NT2/D1 (cell line): ENCODE measurements at regions not wholly inside any gene's neighbourhood (a gene's known extent, or its start where the extent isn't known, plus 50 kb on each side); places are given as distances from the start of the nearest gene placed in this dataset.
"Not testable (repeated sequence)": the region's sequence is repeated elsewhere in the genome, so short reads cannot be mapped to it uniquely, and the experiment has no call there.

ENCODE experiments used
- DNase-seq: peaks from one replicate; pipeline ENCODE4 v3.0.0-alpha.2; 2011; ENCODE audit warnings: low read depth, low spot score
- H3K27me3 ChIP-seq: 2 replicates; pipeline ENCODE4 v1.6.0; 2011; ENCODE audit warnings: mild to moderate bottlenecking; ENCODE audit not compliant: insufficient read length, insufficient read depth
- H3K36me3 ChIP-seq: 2 replicates; pipeline ENCODE4 v1.6.1; 2011; ENCODE audit warnings: mild to moderate bottlenecking, low read length, mixed read lengths; ENCODE audit not compliant: insufficient read depth, insufficient read length
- H3K4me1 ChIP-seq: 2 replicates; pipeline ENCODE4 v1.5.1; 2011; ENCODE audit not compliant: insufficient read depth, insufficient read length
- H3K4me3 ChIP-seq: 2 replicates; pipeline ENCODE4 v1.5.1; 2011; ENCODE audit warnings: low read depth; ENCODE audit not compliant: insufficient read length
- H3K9ac ChIP-seq: 2 replicates; pipeline ENCODE4 v1.6.0; 2011; ENCODE audit warnings: low read depth; ENCODE audit not compliant: insufficient read length
- H3K9me3 ChIP-seq: 2 replicates; pipeline ENCODE4 v1.5.1; 2011; ENCODE audit warnings: mild to moderate bottlenecking, low read length; ENCODE audit not compliant: insufficient read depth
- SUZ12 ChIP-seq: IDR thresholded peaks from 2 replicates; pipeline ENCODE4 v1.6.1; 2011; ENCODE audit not compliant: insufficient read length, insufficient read depth; ENCODE audit errors: extremely low read depth
- YY1 ChIP-seq: IDR thresholded peaks from 2 replicates; pipeline ENCODE4 v1.6.1; 2011; ENCODE audit not compliant: insufficient read length, insufficient read depth
- ZNF274 ChIP-seq: IDR thresholded peaks from 2 replicates; pipeline ENCODE4 v1.6.1; 2011; ENCODE audit warnings: mild to moderate bottlenecking, low read depth, low read length

- Histone ChIP-seq H3K9me3 (no peaks in the 10 kb centered on the region), H3K36me3 (no peaks in the 10 kb centered on the region), H3K4me3 (no peak overlapping the region), H3K4me1 (peaks cover 3% of the 10 kb centered on the region), H3K9ac (no peak overlapping the region), H3K27me3 (no peaks in the 10 kb centered on the region)
- no peak for DNase-seq
- TF ChIP-seq ZNF274 (no peak), YY1 (no peak), SUZ12 (no peak)
Measured at GRCh38 chr10:26937371-26937770, 76.6 kb upstream of the ABI1 start.

DNA sequence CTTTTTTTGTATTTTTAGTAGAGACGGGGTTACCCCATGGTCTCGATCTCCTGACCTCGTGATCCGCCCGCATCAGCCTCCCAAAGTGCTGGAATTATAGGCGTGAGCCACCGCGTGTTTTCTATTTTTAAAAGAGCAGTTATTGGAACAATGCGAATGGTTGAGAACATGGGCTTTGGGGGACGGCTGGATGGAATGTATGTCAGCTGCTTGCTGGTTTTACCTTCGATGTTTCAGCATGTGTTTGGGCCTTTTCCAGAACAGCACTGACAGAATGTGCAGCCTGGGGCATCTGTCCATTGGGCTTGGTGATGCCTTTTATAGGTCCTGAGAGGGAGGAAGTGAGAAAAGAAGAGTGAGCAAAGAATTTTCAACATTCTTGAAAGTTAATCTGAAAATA, 73.4 kb upstream of the ABI1 start:
- DNase-seq, H3K4me3 ChIP-seq, H3K27me3 ChIP-seq, H3K4me1 ChIP-seq, H3K9me3 ChIP-seq, H3K9ac ChIP-seq, H3K36me3 ChIP-seq: not testable (repeated sequence)

DNA sequence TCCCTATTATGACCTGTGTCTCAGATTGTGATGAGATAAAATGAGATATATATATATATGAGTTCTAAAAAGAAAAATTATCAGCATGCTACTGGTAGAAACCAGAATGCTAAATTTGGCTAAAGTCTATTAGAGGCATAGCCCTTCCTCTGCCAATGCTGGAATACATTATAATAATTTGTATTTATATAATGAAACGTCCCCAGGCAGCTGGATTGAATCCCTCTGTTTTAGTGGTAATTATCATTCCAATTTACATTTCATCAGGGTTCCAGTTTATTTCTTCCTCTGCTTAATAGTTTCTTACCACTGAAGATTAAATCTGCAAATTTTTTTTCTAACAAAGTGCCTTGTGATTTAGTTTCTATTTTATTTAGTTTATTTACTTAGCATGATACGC, 71.8 kb upstream of the ABI1 start:
- no peaks in the 10 kb centered on the region for H3K9me3 ChIP-seq
- no peak for TF ChIP-seq ZNF274
- TF ChIP-seq SUZ12: no peak
- TF ChIP-seq YY1: no peak
- no peaks in the 10 kb centered on the region for H3K4me1 ChIP-seq
- H3K4me3 ChIP-seq: no peak overlapping the region
- no peak for DNase-seq
- no peaks in the 10 kb centered on the region for H3K27me3 ChIP-seq
- H3K9ac ChIP-seq: no peak overlapping the region
- H3K36me3 ChIP-seq: no peaks in the 10 kb centered on the region

DNA sequence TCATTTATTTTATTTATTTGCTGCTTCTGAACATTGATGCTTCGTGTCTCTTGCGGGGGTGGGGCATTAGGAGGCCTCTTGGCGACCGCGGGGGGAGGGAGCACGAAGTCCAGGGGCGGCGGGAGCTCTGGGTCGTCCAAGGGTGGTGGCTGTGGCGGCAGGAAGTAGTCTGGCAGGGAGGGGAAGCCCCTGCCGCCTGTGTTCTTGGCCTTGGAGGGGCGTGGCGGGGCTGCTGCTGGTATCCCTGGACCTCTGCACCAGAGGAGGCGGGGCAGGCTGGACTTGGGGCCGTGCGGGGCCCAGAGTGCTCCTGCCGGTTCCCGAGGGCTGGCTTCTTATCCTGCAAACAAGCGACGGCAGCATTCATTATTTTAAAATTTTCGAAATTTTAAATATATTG, 70.5 kb upstream of the ABI1 start:
- H3K9ac ChIP-seq: no peak overlapping the region
- DNase-seq: no peak
- no peaks in the 10 kb centered on the region for H3K4me1 ChIP-seq
- no peak for TF ChIP-seq SUZ12
- no peak for TF ChIP-seq YY1
- no peak for TF ChIP-seq ZNF274
- no peak overlapping the region for H3K4me3 ChIP-seq
- H3K36me3 ChIP-seq: no peaks in the 10 kb centered on the region
- H3K27me3 ChIP-seq: no peaks in the 10 kb centered on the region
- no peaks in the 10 kb centered on the region for H3K9me3 ChIP-seq

GRCh38 chr10:26922824-26923223, 62.1 kb upstream of the ABI1 start:
- H3K27me3 ChIP-seq, H3K9me3 ChIP-seq, H3K9ac ChIP-seq, H3K4me3 ChIP-seq, H3K36me3 ChIP-seq, DNase-seq, H3K4me1 ChIP-seq: not testable (repeated sequence)

DNA sequence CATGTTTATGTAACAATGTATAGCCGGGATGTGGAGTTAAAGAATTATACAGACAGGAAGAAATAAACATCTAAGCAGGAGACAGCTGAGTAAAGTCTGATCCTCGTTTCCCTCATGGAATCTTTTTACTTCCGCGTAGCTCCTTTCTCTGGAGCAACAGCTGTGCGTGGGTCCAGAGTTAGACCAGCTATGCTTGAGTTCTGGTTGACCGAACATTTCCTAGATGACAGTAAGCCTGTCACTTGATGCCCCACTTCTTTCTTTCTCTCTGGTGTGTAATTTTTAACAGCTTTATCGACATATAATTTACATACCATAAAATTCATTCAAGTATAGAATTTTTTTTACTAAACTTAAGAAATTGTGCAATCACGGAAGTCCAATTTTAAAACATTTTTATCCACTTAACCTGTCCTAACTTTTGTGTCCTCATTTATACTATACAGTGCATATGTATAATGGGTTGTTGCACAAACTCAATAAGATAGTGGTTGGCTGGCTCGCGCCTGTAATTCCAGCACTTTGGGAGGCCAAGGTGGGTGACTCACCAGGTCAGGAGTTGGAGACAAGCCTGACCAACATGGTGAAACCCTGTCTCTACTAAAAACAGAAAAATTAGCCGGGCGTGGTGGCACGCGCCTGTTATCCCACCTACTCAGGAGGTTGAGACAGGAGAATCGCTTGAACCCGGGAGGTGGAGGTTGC, 58.5 kb upstream of the ABI1 start:
- H3K27me3 ChIP-seq, H3K9ac ChIP-seq, H3K9me3 ChIP-seq, H3K4me3 ChIP-seq, H3K36me3 ChIP-seq, H3K4me1 ChIP-seq, DNase-seq: not testable (repeated sequence)

GRCh38 chr10:26914898-26915297, 54.1 kb upstream of the ABI1 start:
- no peak for TF ChIP-seq YY1
- TF ChIP-seq SUZ12: no peak
- no peak for TF ChIP-seq ZNF274
- no peaks in the 10 kb centered on the region for H3K27me3 ChIP-seq
- no peak for DNase-seq
- H3K4me1 ChIP-seq: no peaks in the 10 kb centered on the region
- no peaks in the 10 kb centered on the region for H3K36me3 ChIP-seq
- no peak overlapping the region for H3K9ac ChIP-seq
- H3K9me3 ChIP-seq: no peaks in the 10 kb centered on the region
- no peak overlapping the region for H3K4me3 ChIP-seq

- no peaks in the 10 kb centered on the region for H3K27me3 ChIP-seq
- H3K9ac ChIP-seq: no peak overlapping the region
- no peaks in the 10 kb centered on the region for H3K4me1 ChIP-seq
- no peak overlapping the region for H3K4me3 ChIP-seq
- H3K36me3 ChIP-seq: no peaks in the 10 kb centered on the region
- TF ChIP-seq SUZ12: no peak
- TF ChIP-seq ZNF274: no peak
- TF ChIP-seq YY1: no peak
- DNase-seq: no peak
- H3K9me3 ChIP-seq: 0 out of 2 replicates have a peak, but pooled peaks cover 3% of the 10 kb centered on the region
Measured at GRCh38 chr10:26911811-26912461, 51.2 kb upstream of the ABI1 start.
